Natural killer cell (primary cell): ENCODE measurements at regions not wholly inside any gene's neighbourhood (a gene's known extent, or its start where the extent isn't known, plus 50 kb on each side); places are given as distances from the start of the nearest gene placed in this dataset.

Source experiments
- ATAC-seq, 3 donors: fragments of 150-1000 bp in 2 of 3; fragments of 200-7000 bp in 1 of 3; cut with Tn5 transposase; 1 replicate in 1 of 3; 2 replicates in 2 of 3; pipeline ENCODE4 v1.10.0; 2021; ENCODE audit warnings: mild to moderate bottlenecking in 2 of 3, moderate library complexity in 2 of 3
- DNase-seq, 2 donors: peaks; one replicate each; pipeline versions ENCODE4 v3.0.0 to v3.0.0-alpha.2; 2013 to 2021; ENCODE audit warnings: mixed read lengths in 1 of 2
- H3K27ac ChIP-seq: one replicate; pipeline ENCODE4 v1.5.1; 2013; ENCODE audit warnings: mild to moderate bottlenecking, low read length
- H3K27me3 ChIP-seq: one replicate; pipeline ENCODE4 v1.6.1; 2013; ENCODE audit warnings: low read length; ENCODE audit not compliant: control insufficient read depth, insufficient read depth
- H3K36me3 ChIP-seq: one replicate; pipeline ENCODE4 v1.6.1; 2013; ENCODE audit warnings: low read length; ENCODE audit not compliant: control insufficient read depth, insufficient read depth
- H3K4me1 ChIP-seq: one replicate; pipeline ENCODE4 v1.6.1; 2013; ENCODE audit warnings: low read length; ENCODE audit not compliant: control insufficient read depth, insufficient read depth
- H3K4me3 ChIP-seq: one replicate; pipeline ENCODE4 v1.5.1; 2013; ENCODE audit warnings: low read length
- H3K9me3 ChIP-seq: one replicate; pipeline ENCODE4 v1.6.1; 2013; ENCODE audit warnings: low read length; ENCODE audit not compliant: control insufficient read depth, insufficient read depth
- H3K27ac Mint-ChIP-seq, 2 donors: one replicate each; pipeline ENCODE4 v1.8.0; 2022; ENCODE audit warnings: mild to moderate bottlenecking in 2 of 2, mixed read lengths in 2 of 2, moderate library complexity in 1 of 2
- H3K27me3 Mint-ChIP-seq, 2 donors: one replicate each; pipeline ENCODE4 v1.8.0; 2022; ENCODE audit warnings: low read depth in 2 of 2, mixed read lengths in 2 of 2
- H3K36me3 Mint-ChIP-seq: one replicate; pipeline ENCODE4 v1.8.0; 2022; ENCODE audit warnings: mixed read lengths
- H3K4me1 Mint-ChIP-seq, 2 donors: one replicate each; pipeline ENCODE4 v1.8.0; 2022; ENCODE audit warnings: mixed read lengths in 2 of 2
- H3K4me3 Mint-ChIP-seq: one replicate; pipeline ENCODE4 v1.8.0; 2022; ENCODE audit warnings: mild to moderate bottlenecking, moderate library complexity, mixed read lengths
- H3K9me3 Mint-ChIP-seq, 2 donors: one replicate each; pipeline ENCODE4 v1.8.0; 2022; ENCODE audit warnings: mixed read lengths in 2 of 2
- CTCF ChIP-seq: fragments of 200-600 bp; IDR thresholded peaks from one replicate; pipeline ENCODE4 v1.8.0; 2022; ENCODE audit warnings: antibody characterized with exemption
- WGBS: methylation state at CpG from one replicate; pipeline ENCODE4 v1.1.7; 2013; ENCODE audit warnings: missing lambda C conversion rate; ENCODE audit not compliant: insufficient coverage; 5-methylcytosine and 5-hydroxymethylcytosine counted together
- intact Hi-C: fragments of 100-400 bp; cut with micrococcal nuclease; formaldehyde crosslinking; loops from one replicate; pipeline ENCODE4 v1.14.2; 2022

GRCh38 chr18:78304192-78305164 lies 675.1 kb upstream of the SALL3 start:
- no peak for TF ChIP-seq CTCF
- H3K27ac Mint-ChIP-seq: no peak overlapping the region
- H3K27me3 ChIP-seq: no peaks in the 10 kb centered on the region
- ATAC-seq: no peak
- no peaks in the 10 kb centered on the region for H3K36me3 ChIP-seq
- H3K9me3 ChIP-seq: no peaks in the 10 kb centered on the region
- no peaks in the 10 kb centered on the region for H3K4me1 Mint-ChIP-seq
- 90% methylated on average over 24 of the region's 25 CpGs for WGBS
- H3K27ac ChIP-seq: no peak overlapping the region
- H3K9me3 Mint-ChIP-seq: no peaks in the 10 kb centered on the region
- H3K27me3 Mint-ChIP-seq: peaks cover 7 to 9% of the 10 kb centered on the region in 2 donors
- H3K4me3 Mint-ChIP-seq: no peak overlapping the region
- no peaks in the 10 kb centered on the region for H3K4me1 ChIP-seq
- intact Hi-C loops: no loop called here
- H3K4me3 ChIP-seq: no peak overlapping the region
- H3K36me3 Mint-ChIP-seq: no peaks in the 10 kb centered on the region
- no peak for DNase-seq

- Histone ChIP-seq H3K4me3 (no peak overlapping the region), H3K27me3 (no peaks in the 10 kb centered on the region), H3K27ac (no peak overlapping the region), H3K9me3 (no peaks in the 10 kb centered on the region), H3K4me1 (no peaks in the 10 kb centered on the region), H3K36me3 (no peaks in the 10 kb centered on the region)
- intact Hi-C loops: no loop called here
- 88% methylated on average over 2 of the region's 6 CpGs for WGBS
- no peaks in the 10 kb centered on the region for H3K36me3 Mint-ChIP-seq
- no peak overlapping the region for H3K4me3 Mint-ChIP-seq
- H3K27me3 Mint-ChIP-seq: peaks cover 5 to 9% of the 10 kb centered on the region in 2 donors
- H3K4me1 Mint-ChIP-seq: no peaks in the 10 kb centered on the region
- H3K27ac Mint-ChIP-seq: no peak overlapping the region
- H3K9me3 Mint-ChIP-seq: no peaks in the 10 kb centered on the region
- TF ChIP-seq CTCF: no peak
- ATAC-seq (no peak), DNase-seq (no peak)
Observed at GRCh38 chr18:78305789-78306188, 673.8 kb upstream of the SALL3 start.

- Mint-ChIP-seq H3K9me3 (no peaks in the 10 kb centered on the region), H3K36me3 (no peaks in the 10 kb centered on the region), H3K27ac (no peak overlapping the region), H3K27me3 (peaks cover 5 to 9% of the 10 kb centered on the region in 2 donors), H3K4me3 (no peak overlapping the region), H3K4me1 (no peaks in the 10 kb centered on the region)
- intact Hi-C loops: no loop called here
- no peak for DNase-seq
- 77% methylated on average over 42 of the region's 42 CpGs for WGBS
- no peak for ATAC-seq
- H3K4me3 ChIP-seq: no peak overlapping the region
- H3K9me3 ChIP-seq: no peaks in the 10 kb centered on the region
- no peak overlapping the region for H3K27ac ChIP-seq
- H3K27me3 ChIP-seq: no peaks in the 10 kb centered on the region
- no peaks in the 10 kb centered on the region for H3K4me1 ChIP-seq
- TF ChIP-seq CTCF: no peak
- H3K36me3 ChIP-seq: no peaks in the 10 kb centered on the region
Observed at GRCh38 chr18:78309307-78309706, 670.3 kb upstream of the SALL3 start.
